Naive B cell (primary cell): ENCODE measurements at regions not wholly inside any gene's neighbourhood (a gene's known extent, or its start where the extent isn't known, plus 50 kb on each side); places are given as distances from the start of the nearest gene placed in this dataset.

Experiments used
- ATAC-seq, 2 donors: fragments of 150-1000 bp; cut with Tn5 transposase; 2 replicates each; pipeline ENCODE4 v1.10.0; 2021; ENCODE audit warnings: low read depth in 2 of 2, mild to moderate bottlenecking in 2 of 2, moderate library complexity in 2 of 2
- DNase-seq: peaks from one replicate; pipeline ENCODE4 v3.0.0; 2022
- H3K27ac Mint-ChIP-seq, 6 donors: one replicate each; pipeline ENCODE4 v1.8.0; 2020 to 2022; ENCODE audit warnings: mild to moderate bottlenecking in 6 of 6, mixed read lengths in 6 of 6, moderate library complexity in 5 of 6, inconsistent platforms in 2 of 6
- H3K27me3 Mint-ChIP-seq, 3 donors: one replicate each; pipeline ENCODE4 v1.8.0; 2021 to 2022; ENCODE audit warnings: mixed read lengths in 3 of 3, mild to moderate bottlenecking in 1 of 3
- H3K36me3 Mint-ChIP-seq, 2 donors: one replicate each; pipeline ENCODE4 v1.8.0; 2020 to 2022; ENCODE audit warnings: mixed read lengths in 2 of 2, inconsistent platforms in 1 of 2, mild to moderate bottlenecking in 1 of 2
- H3K4me1 Mint-ChIP-seq, 3 donors: one replicate each; pipeline ENCODE4 v1.8.0; 2020 to 2022; ENCODE audit warnings: mixed read lengths in 3 of 3, inconsistent platforms in 1 of 3, mild to moderate bottlenecking in 1 of 3, moderate library complexity in 1 of 3
- H3K4me3 Mint-ChIP-seq, 8 donors: one replicate each; pipeline ENCODE4 v1.8.0; 2020 to 2022; ENCODE audit warnings: mild to moderate bottlenecking in 8 of 8, mixed read lengths in 8 of 8, moderate library complexity in 8 of 8, inconsistent platforms in 2 of 8
- H3K9me3 Mint-ChIP-seq, 7 donors: one replicate each; pipeline ENCODE4 v1.8.0; 2020 to 2022; ENCODE audit warnings: mixed read lengths in 7 of 7, mild to moderate bottlenecking in 5 of 7, inconsistent platforms in 2 of 7, moderate library complexity in 1 of 7

GRCh38 chr1:104780470-104781078, 1030.9 kb downstream of the AMY1C start:
- peak; percentile 15 for DNase-seq

DNA sequence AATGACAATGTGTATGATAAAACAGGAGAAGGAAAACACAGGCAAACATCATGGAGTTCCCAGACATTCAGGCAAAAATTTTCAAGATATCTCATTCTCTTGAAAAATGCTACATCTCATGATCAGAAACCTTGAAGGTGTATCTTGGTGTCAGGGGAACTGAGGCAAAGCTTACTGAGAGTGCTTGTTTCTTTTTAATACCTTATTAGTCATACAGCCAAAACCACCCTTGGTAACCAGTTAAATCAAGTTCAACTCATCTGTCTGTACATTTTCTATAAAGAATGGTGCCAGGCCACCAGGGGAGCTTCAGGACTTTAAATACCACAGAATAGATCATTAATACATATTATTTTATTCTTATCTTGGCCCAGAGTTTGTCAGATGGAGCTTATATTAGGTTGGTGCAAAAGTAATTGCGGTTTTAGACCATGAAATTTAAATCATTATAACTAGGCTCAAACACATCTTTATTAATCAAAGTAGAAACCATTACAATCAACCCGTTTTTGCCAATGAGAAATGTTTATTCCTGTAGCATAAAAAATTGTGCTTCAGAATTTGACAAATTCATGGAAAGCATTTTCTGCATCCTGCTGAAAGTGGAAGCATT, 1036.0 kb downstream of the AMY1C start:
- no peak for DNase-seq
- no peak overlapping the region for H3K27ac Mint-ChIP-seq
- H3K9me3 Mint-ChIP-seq: no peaks in the 10 kb centered on the region
- ATAC-seq: no peak
- no peaks in the 10 kb centered on the region for H3K27me3 Mint-ChIP-seq
- H3K36me3 Mint-ChIP-seq: no peaks in the 10 kb centered on the region
- no peak overlapping the region for H3K4me3 Mint-ChIP-seq
- no peaks in the 10 kb centered on the region for H3K4me1 Mint-ChIP-seq

More at GRCh38 chr1:104780470-104781078, 1030.9 kb downstream of the AMY1C start:
- no peaks in the 10 kb centered on the region for H3K36me3 Mint-ChIP-seq
- H3K27me3 Mint-ChIP-seq: no peaks in the 10 kb centered on the region
- no peak overlapping the region for H3K4me3 Mint-ChIP-seq
- H3K4me1 Mint-ChIP-seq: no peaks in the 10 kb centered on the region
- ATAC-seq: no peak
- H3K27ac Mint-ChIP-seq: no peak overlapping the region
- H3K9me3 Mint-ChIP-seq: peaks cover 0 to 2% (median 0%) of the 10 kb centered on the region in 7 donors

DNA sequence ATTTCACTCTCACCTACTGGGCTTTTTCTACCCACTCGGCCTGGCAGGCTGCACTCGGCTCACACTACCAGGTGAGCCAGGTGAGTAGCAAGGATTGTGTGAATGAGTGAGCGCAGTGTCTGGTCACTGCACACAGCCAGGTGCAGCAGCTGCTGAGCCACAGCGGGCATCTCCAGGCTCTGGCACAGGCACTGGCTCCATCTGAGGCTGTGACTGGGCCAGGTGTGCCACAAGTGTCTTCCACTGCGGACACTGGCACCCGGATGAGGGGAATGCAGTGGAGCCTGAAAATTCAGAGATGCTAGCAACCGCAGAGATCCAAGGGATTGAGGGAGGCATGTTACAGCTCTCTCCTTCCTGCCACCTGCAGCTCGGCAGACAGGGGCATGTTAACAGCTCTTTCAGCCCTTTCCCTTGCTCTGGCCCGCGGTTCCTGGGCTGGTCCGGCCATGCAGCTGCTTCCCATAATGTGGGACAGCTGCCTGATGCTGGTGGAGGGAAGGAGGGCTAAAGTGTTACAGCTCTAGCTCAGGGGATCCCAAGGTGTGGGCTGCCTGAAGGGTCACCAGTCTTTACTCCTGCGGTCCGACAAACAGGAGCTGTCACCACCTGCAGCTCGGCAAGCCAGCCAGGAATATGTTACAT, 1038.3 kb downstream of the AMY1C start:
- H3K4me1 Mint-ChIP-seq: no peaks in the 10 kb centered on the region
- H3K27ac Mint-ChIP-seq: no peak overlapping the region
- DNase-seq: no peak
- no peak for ATAC-seq
- peak overlapping the region in 1 of 8 donors; percentile 56 for H3K4me3 Mint-ChIP-seq
- no peaks in the 10 kb centered on the region for H3K36me3 Mint-ChIP-seq
- no peaks in the 10 kb centered on the region for H3K9me3 Mint-ChIP-seq
- no peaks in the 10 kb centered on the region for H3K27me3 Mint-ChIP-seq

GRCh38 chr1:104791030-104791429, 1041.3 kb downstream of the AMY1C start:
- Mint-ChIP-seq H3K9me3 (peaks cover 0 to 3% (median 0%) of the 10 kb centered on the region in 7 donors), H3K4me1 (no peaks in the 10 kb centered on the region), H3K27ac (peak overlapping the region in 1 of 6 donors; percentile 91), H3K27me3 (no peaks in the 10 kb centered on the region), H3K36me3 (no peaks in the 10 kb centered on the region), H3K4me3 (no peak overlapping the region)
- ATAC-seq (no peak), DNase-seq (no peak)

- ATAC-seq: no peak
- H3K4me1 Mint-ChIP-seq: no peaks in the 10 kb centered on the region
- DNase-seq: no peak
- H3K9me3 Mint-ChIP-seq: peaks cover 0 to 5% (median 0%) of the 10 kb centered on the region in 7 donors
- H3K4me3 Mint-ChIP-seq: no peak overlapping the region
- H3K27ac Mint-ChIP-seq: no peak overlapping the region
- H3K27me3 Mint-ChIP-seq: no peaks in the 10 kb centered on the region
- H3K36me3 Mint-ChIP-seq: no peaks in the 10 kb centered on the region
Measured at GRCh38 chr1:104794035-104794434, 1044.3 kb downstream of the AMY1C start.

GRCh38 chr1:104795931-104796330, 1046.2 kb downstream of the AMY1C start:
- ATAC-seq (no peak), DNase-seq (no peak)
- no peak overlapping the region for H3K4me3 Mint-ChIP-seq
- H3K27me3 Mint-ChIP-seq: no peaks in the 10 kb centered on the region
- no peaks in the 10 kb centered on the region for H3K36me3 Mint-ChIP-seq
- peaks cover 0 to 5% (median 0%) of the 10 kb centered on the region in 7 donors for H3K9me3 Mint-ChIP-seq
- no peak overlapping the region for H3K27ac Mint-ChIP-seq
- no peaks in the 10 kb centered on the region for H3K4me1 Mint-ChIP-seq

DNA sequence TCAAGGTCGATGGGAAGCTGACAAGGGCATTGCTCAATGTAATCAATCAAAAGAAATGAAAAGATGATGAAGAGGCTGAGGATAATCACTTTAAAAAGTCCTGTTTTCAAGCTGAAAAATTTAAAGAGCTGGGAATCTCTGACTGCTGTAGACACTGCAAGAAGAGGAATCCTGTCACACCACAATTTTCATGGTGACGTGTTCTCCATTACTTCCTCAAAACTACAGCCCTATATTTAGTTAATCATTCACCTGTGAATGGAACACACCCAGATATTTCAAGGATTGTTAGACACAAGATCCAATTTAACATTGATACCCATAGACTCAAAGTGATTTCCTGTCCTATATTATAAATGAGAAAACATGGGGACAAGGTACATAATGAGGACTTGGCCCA, 1048.3 kb downstream of the AMY1C start:
- Mint-ChIP-seq H3K4me1 (no peaks in the 10 kb centered on the region), H3K4me3 (no peak overlapping the region), H3K36me3 (no peaks in the 10 kb centered on the region), H3K27me3 (no peaks in the 10 kb centered on the region), H3K9me3 (peaks cover 0 to 5% (median 0%) of the 10 kb centered on the region in 7 donors), H3K27ac (no peak overlapping the region)
- DNase-seq (no peak), ATAC-seq (no peak)

GRCh38 chr1:104801344-104801743, 1051.6 kb downstream of the AMY1C start:
- no peaks in the 10 kb centered on the region for H3K4me1 Mint-ChIP-seq
- no peak for DNase-seq
- ATAC-seq: no peak
- no peaks in the 10 kb centered on the region for H3K36me3 Mint-ChIP-seq
- H3K9me3 Mint-ChIP-seq: peaks cover 0 to under 1% (median 0%) of the 10 kb centered on the region in 7 donors
- no peaks in the 10 kb centered on the region for H3K27me3 Mint-ChIP-seq
- H3K4me3 Mint-ChIP-seq: no peak overlapping the region
- H3K27ac Mint-ChIP-seq: no peak overlapping the region

- no peaks in the 10 kb centered on the region for H3K36me3 Mint-ChIP-seq
- H3K9me3 Mint-ChIP-seq: no peaks in the 10 kb centered on the region
- ATAC-seq: no peak
- no peak overlapping the region for H3K27ac Mint-ChIP-seq
- H3K4me1 Mint-ChIP-seq: no peaks in the 10 kb centered on the region
- no peaks in the 10 kb centered on the region for H3K27me3 Mint-ChIP-seq
- DNase-seq: no peak
- no peak overlapping the region for H3K4me3 Mint-ChIP-seq
Measured at GRCh38 chr1:104804147-104804546, 1054.4 kb downstream of the AMY1C start.

DNA sequence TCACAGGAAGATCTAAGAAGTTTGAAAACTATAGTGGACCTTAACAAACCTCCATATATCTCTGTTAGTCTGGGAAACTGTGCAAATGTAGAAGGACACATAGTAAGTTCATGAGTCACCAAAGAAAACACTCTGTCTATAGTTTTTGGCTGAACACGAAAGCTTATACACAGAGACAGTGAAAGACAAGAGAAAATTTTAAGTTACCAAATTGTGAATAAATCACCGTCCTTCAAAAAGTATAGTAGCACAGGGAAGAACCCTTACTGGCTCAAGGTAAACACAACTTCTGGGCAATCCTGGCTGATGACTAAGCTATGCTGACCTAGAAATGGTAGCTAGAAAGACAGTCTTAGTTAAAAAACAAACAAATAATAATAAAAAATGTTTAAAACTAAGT, 1057.9 kb downstream of the AMY1C start:
- DNase-seq (no peak), ATAC-seq (no peak)
- Mint-ChIP-seq H3K27ac (no peak overlapping the region), H3K4me3 (no peak overlapping the region), H3K27me3 (no peaks in the 10 kb centered on the region), H3K9me3 (no peaks in the 10 kb centered on the region), H3K36me3 (no peaks in the 10 kb centered on the region), H3K4me1 (no peaks in the 10 kb centered on the region)

- ATAC-seq (no peak), DNase-seq (no peak)
- Mint-ChIP-seq H3K4me1 (no peaks in the 10 kb centered on the region), H3K4me3 (no peak overlapping the region), H3K27ac (no peak overlapping the region), H3K9me3 (peaks cover 0 to 6% (median 1%) of the 10 kb centered on the region in 7 donors), H3K36me3 (no peaks in the 10 kb centered on the region), H3K27me3 (no peaks in the 10 kb centered on the region)
Measured at GRCh38 chr1:104825401-104825800, 1075.7 kb downstream of the AMY1C start.

GRCh38 chr1:104830534-104830933, 1080.8 kb downstream of the AMY1C start:
- no peaks in the 10 kb centered on the region for H3K27me3 Mint-ChIP-seq
- H3K4me1 Mint-ChIP-seq: no peaks in the 10 kb centered on the region
- no peak overlapping the region for H3K27ac Mint-ChIP-seq

DNA sequence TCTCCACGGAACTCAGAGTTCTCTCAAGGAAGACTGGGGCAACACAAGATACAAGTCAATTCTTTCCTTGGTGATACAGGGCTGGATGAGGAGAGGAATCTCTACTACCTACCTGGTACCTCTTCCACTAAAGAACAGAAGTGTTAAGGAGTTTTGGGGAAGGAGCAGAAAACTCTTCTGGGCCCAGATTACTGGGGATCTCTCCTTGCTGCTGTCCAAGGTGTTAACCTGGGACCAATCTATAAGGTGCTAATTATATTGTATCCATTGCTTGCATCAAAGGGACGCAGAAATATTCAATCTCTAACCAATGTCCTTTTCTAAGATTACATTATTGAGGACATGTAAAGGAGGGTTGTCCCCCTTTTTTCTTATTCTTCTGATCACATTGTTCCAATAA, 1102.5 kb downstream of the AMY1C start:
- peaks cover 0 to 2% (median 0%) of the 10 kb centered on the region in 7 donors for H3K9me3 Mint-ChIP-seq
- no peak for ATAC-seq

More at GRCh38 chr1:104830534-104830933, 1080.8 kb downstream of the AMY1C start:
- Mint-ChIP-seq H3K9me3 (peaks cover 0 to 13% (median 5%) of the 10 kb centered on the region in 7 donors), H3K36me3 (no peaks in the 10 kb centered on the region), H3K4me3 (no peak overlapping the region)
- DNase-seq: no peak
- ATAC-seq: no peak

DNA sequence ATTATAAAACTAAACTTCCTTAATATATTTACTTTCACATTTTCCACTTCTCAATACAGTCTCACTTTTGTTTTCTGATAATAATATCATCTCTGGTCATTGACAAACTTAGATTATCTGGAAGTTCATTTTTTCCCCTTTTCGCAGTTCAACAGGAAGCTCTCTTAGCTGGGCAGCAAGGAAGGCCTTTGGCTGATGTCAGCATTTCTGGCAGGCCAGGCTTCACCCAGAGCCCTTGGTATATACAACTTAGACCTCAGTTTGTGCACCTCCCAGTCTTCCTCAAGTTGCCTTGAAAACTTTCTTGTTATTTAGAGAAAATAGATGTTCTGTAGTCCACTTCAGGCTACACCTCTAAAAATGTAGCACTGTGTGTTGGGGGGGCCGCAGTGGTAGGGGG, 1103.6 kb downstream of the AMY1C start:
- H3K4me1 Mint-ChIP-seq: no peaks in the 10 kb centered on the region
- ATAC-seq (no peak), DNase-seq (no peak)
- no peak overlapping the region for H3K27ac Mint-ChIP-seq
- no peaks in the 10 kb centered on the region for H3K27me3 Mint-ChIP-seq
- H3K4me3 Mint-ChIP-seq: no peak overlapping the region
- H3K9me3 Mint-ChIP-seq: peaks cover 0 to 13% (median 5%) of the 10 kb centered on the region in 7 donors
- no peaks in the 10 kb centered on the region for H3K36me3 Mint-ChIP-seq

More for the DNA sequence above, 1102.5 kb downstream of the AMY1C start:
- H3K4me3 Mint-ChIP-seq: no peak overlapping the region
- DNase-seq: no peak
- H3K27ac Mint-ChIP-seq: no peak overlapping the region
- H3K36me3 Mint-ChIP-seq: no peaks in the 10 kb centered on the region
- no peaks in the 10 kb centered on the region for H3K27me3 Mint-ChIP-seq
- H3K4me1 Mint-ChIP-seq: no peaks in the 10 kb centered on the region
